ENCODE measurements at regions not wholly inside any gene's neighbourhood (a gene's known extent, or its start where the extent isn't known, plus 50 kb on each side); places are given as distances from the start of the nearest gene placed in this dataset.
"Not testable (repeated sequence)": the region's sequence is repeated elsewhere in the genome, so short reads cannot be mapped to it uniquely, and the experiment has no call there.

DNA sequence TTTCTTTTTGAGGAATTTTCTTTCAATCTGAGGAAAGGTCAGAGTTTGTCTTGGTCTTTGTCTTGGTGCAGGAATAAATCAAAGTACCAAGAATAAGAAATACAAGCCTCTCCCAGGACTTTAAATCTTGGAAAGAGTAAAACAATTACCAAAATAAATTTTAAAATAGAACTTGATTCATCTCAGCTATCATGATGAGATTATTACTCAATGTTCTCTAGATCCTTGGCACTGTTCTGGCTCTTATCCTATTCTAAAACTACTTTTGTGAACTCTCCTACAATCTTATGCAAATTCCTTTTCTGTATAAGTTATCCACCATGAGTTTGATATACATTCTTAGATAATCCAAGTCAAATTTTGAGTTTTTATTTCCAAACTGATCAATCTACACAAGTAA lies 464.3 kb downstream of the PPARGC1A start:
- H3K4me3 ChIP-seq (ENCODE audit: low read length), result no peak overlapping the region
- no peak for TF ChIP-seq CTCF (conservative IDR thresholded peaks at IDR 0.05; ENCODE audit: low read length)
- no peak for DNase-seq (ENCODE audit: low read depth)

DNA sequence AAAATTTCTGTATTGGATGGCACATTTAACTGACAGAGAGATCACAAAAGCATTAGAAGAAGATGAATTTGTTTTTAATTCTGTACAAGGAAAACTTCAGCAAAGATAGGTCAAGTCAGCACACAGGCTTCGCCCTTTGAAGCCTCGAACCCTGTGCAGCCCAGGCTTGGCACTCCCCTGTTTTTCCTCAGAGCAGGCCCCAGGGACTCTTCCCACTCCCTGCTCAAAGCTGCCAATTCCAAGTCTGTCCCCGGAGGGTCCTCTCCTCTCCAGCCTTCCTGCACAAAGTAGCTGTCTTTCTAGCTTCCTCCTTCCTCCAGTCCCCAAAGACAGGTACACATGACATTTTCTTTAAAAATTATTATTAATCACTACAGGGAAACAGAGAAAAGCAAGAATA lies 466.3 kb downstream of the PPARGC1A start:
- no peak for DNase-seq (ENCODE audit: low read depth)
- TF ChIP-seq CTCF (conservative IDR thresholded peaks at IDR 0.05; ENCODE audit: low read length), result no peak
- H3K4me3 ChIP-seq (ENCODE audit: low read length), result no peak overlapping the region

DNA sequence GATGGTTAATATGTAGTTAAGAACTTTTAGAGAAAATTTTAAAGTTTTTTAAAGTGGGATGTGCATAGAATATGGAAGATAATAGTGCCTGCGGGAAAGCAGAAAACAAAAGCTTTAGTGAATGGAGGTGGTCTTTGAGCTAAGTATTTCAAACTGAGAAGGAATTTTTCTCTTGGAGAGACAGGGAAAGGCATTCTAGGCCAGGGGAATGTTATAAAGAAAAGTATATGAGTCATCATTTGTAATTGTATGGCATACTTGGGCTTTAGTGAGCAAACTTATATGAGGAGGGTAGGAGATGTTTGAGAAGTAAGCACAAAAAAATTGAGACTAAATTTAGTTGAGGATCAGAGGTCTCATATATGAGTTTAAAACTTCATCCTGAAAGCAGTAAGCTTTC lies 467.0 kb downstream of the PPARGC1A start:
- no peak for DNase-seq (ENCODE audit: low read depth)
- TF ChIP-seq CTCF (conservative IDR thresholded peaks at IDR 0.05; ENCODE audit: low read length), result no peak
- no peak overlapping the region for H3K4me3 ChIP-seq (ENCODE audit: low read length)

DNA sequence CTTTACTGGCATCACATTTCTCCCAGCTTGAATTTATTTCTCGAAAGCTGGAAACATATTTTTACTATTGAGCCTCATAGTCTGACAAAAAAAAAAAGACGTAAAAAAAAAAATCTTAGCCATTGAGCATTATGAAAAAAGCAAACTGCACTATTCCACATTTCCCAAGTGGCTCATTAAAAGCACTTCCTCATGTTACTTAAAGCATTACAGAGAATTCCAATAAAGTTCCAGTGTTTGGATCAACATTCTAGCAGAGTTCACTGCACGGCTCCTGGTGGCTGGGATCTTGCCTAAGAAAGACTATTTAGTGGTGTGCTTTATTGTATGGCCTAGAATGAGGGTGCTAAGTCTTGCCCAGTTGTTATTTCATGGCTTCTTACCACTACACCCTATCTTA lies 476.2 kb downstream of the PPARGC1A start:
- no peak for TF ChIP-seq CTCF (conservative IDR thresholded peaks at IDR 0.05; ENCODE audit: low read length)

GRCh38 chr4:23412701-23413100 lies 477.1 kb downstream of the PPARGC1A start:
- no peak for TF ChIP-seq CTCF (conservative IDR thresholded peaks at IDR 0.05; ENCODE audit: low read length)
- DNase-seq (ENCODE audit: low read depth), result no peak
- H3K4me3 ChIP-seq (ENCODE audit: low read length), result no peak overlapping the region

More for the DNA sequence above, 476.2 kb downstream of the PPARGC1A start:
- no peak for DNase-seq (ENCODE audit: low read depth)
- no peak overlapping the region for H3K4me3 ChIP-seq (ENCODE audit: low read length)

DNA sequence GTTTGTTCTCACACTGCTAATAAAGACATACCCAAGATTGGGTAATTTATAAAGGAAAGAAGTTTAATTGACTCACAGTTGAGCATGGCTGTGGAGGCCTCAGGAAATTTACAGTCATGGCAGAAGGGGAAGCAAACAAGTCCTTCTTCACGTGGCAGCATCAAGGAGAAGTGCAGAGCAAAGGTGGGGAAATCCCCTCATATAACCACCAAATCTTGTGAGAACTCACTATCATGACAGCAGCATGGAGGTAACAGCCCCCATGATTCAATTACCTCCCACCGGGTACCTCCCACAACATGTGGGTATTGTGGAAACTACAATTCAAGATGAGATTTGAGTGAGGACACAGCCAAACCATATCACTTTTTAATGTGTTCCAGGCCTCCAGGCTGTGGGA lies 480.9 kb downstream of the PPARGC1A start:
- not testable (repeated sequence) for DNase-seq (ENCODE audit: low read depth); H3K4me3 ChIP-seq (ENCODE audit: low read length)

DNA sequence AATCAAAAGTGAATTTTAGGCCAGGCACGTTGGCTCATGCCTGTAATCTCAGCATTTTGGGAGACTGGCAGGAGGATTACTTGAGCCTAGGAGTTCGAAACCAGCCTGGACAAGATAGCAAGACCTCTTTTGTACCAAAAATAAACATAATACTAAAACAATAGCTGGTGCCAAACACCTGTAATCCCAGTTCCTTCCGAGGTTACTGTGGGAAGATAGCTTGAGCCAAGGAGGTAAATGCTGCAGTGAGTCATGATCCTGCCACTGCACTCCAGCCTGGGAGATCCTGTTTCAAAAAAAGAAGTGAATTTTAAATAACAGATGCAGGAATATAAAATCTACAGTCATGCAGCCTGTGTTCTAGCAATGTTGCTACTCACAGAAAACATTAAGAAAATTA lies 488.3 kb downstream of the PPARGC1A start:
- no peak overlapping the region for H3K4me3 ChIP-seq (ENCODE audit: low read length)
- DNase-seq (ENCODE audit: low read depth), result no peak
- no peak for TF ChIP-seq CTCF (conservative IDR thresholded peaks at IDR 0.05; ENCODE audit: low read length)

DNA sequence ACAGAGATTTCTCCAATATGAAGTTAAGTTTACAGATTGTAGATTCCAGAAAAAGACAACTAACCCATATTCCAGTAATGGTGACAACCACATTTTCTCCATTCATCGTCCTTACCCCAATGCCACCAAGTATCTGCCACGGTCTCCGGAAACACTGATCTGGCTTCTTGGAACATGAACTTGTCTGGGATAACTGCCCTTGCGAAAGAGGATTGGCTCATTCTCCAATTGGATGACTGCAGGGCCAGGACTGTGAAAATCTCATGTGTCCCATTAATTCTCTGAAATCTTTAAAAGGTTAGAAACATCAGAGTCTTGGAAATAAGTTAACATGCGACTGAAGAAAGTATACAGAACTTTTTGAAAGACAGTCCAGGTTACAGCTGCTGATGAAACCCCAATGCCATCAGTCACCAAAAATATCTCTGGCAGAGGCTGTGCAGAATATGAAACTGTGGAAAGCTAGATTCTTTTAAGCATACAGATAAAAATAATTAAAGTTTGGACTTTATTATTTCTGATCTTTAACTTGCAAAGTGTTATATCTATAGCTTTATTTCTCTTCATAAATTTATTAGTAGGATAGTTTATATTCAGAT lies 496.9 kb downstream of the PPARGC1A start:
- no peak for TF ChIP-seq CTCF (conservative IDR thresholded peaks at IDR 0.05; ENCODE audit: low read length)
- DNase-seq (ENCODE audit: low read depth), result no peak
- no peak overlapping the region for H3K4me3 ChIP-seq (ENCODE audit: low read length)
